ENCODE measurements at regions not wholly inside any gene's neighbourhood (a gene's known extent, or its start where the extent isn't known, plus 50 kb on each side); places are given as distances from the start of the nearest gene placed in this dataset.

DNA sequence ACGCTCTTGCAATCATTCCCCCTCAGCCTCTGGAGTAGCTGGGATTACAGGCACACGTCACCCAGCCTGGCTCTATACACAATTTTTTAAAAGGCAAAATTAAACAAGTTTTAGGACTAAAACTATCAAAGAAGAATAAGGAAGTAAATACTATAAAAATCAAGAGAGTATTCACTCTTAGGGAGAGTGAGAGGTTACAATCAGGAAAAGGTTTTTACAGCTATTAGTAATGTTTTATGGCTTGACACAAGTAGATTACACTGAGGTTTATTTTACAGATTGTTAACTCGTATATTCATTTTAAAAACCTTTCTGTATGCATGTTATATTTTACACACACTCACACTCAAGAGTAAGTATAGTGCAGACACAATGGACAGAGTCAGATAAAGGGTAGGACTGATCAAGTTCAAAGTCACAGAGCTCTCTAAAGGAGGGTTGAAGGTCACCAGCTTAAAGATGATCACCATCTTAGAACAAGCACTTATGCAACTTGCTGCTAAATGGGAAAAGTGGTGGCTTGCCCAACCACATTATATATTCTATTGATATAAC lies 77.9 kb upstream of the MAN1A2 start:
- DNase-seq (ENCODE audit: low read depth): no peak
- TF ChIP-seq, protein P1, sequence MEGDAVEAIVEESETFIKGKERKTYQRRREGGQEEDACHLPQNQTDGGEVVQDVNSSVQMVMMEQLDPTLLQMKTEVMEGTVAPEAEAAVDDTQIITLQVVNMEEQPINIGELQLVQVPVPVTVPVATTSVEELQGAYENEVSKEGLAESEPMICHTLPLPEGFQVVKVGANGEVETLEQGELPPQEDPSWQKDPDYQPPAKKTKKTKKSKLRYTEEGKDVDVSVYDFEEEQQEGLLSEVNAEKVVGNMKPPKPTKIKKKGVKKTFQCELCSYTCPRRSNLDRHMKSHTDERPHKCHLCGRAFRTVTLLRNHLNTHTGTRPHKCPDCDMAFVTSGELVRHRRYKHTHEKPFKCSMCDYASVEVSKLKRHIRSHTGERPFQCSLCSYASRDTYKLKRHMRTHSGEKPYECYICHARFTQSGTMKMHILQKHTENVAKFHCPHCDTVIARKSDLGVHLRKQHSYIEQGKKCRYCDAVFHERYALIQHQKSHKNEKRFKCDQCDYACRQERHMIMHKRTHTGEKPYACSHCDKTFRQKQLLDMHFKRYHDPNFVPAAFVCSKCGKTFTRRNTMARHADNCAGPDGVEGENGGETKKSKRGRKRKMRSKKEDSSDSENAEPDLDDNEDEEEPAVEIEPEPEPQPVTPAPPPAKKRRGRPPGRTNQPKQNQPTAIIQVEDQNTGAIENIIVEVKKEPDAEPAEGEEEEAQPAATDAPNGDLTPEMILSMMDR (IDR thresholded peaks at IDR 0.05; ENCODE audit: insufficient read depth, low read length): no peak
- H3K4me3 ChIP-seq (ENCODE audit: low read depth, low read length): no peak overlapping the region

DNA sequence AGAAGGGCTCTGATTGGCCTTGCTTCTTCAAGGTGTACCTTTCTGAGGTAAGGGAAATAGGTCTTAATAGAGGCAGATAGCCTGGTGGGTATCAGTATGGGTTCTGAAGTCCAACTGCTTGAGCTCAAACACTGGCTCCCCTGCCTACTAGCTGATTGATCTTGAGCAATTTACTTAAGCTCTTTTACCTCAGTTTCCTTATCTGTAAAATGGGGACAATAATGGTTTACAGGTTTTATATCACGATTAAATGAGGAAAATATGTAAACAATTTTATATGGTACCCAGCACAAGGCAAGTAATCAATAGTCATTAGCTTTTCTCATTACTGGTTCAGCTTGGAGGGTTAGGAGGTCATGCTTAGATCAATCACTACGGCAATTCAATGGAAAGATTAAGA lies 75.8 kb upstream of the VTCN1 start:
- no peak for DNase-seq (ENCODE audit: low read depth)
- no peak overlapping the region for H3K4me3 ChIP-seq (ENCODE audit: low read depth, low read length)
- TF ChIP-seq, protein P1 (IDR thresholded peaks at IDR 0.05; ENCODE audit: insufficient read depth, low read length): no peak

DNA sequence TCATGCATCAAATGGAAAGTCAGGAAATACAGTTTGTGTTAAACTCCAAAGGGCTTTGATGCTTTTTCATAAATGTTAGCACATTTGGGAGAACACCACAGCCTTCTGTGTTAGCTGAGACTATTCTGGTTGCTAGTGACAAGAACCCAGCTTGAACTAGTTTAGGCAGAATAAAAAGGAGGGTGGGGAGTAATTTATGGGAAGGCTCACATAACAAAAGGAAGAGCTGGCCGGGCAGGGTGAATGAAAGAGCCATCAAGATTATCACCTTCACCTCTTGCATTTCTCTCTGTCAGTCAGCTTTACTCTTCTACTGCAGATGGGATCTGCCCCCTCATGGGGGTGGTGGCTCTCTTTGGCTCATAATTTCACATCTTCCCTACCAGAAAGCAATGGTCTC lies 75.4 kb upstream of the VTCN1 start:
- TF ChIP-seq, protein P1 (IDR thresholded peaks at IDR 0.05; ENCODE audit: insufficient read depth, low read length): no peak
- H3K4me3 ChIP-seq (ENCODE audit: low read depth, low read length): no peak overlapping the region
- no peak for DNase-seq (ENCODE audit: low read depth)

DNA sequence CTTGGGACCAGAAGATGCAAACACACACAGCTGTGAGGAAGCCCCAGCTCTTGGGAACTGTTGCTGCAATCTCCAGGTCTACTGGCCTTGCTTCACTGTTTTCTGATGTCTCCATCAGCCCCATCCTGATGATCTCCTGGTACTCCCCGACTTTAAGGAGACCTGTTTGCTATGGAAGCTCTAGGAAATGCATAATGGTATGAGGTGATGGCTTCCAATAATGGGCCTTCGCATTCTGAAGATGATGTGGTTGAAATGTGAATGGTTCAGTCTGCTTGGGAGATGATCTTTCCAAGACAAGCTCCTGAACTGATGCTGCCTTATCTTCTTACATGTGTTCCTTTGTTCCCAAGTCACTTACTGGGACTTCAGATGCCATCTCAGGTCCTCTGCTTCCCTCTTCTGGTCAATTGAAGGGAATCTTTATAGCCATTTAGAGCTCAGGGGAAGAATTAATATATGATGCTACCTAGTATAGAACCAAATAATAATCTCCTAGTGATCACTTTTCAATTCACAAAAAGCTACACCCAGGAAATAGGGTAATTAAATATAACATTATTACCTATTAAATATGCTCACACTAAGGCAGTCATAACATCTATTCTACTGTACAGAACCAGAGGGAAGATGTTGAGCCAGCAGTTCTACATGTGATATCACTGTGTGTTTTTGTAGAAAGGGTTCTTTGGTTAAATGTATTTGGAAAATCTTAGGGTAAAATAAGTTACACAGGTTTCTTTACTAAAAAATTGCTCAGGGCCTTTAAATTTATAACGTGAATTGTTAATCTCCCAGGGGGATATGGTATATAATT lies 73.9 kb upstream of the VTCN1 start:
- TF ChIP-seq, protein P1 (IDR thresholded peaks at IDR 0.05; ENCODE audit: insufficient read depth, low read length): peak; percentile 67
- DNase-seq (ENCODE audit: low read depth): peak; percentile 86
- no peak overlapping the region for H3K4me3 ChIP-seq (ENCODE audit: low read depth, low read length)

DNA sequence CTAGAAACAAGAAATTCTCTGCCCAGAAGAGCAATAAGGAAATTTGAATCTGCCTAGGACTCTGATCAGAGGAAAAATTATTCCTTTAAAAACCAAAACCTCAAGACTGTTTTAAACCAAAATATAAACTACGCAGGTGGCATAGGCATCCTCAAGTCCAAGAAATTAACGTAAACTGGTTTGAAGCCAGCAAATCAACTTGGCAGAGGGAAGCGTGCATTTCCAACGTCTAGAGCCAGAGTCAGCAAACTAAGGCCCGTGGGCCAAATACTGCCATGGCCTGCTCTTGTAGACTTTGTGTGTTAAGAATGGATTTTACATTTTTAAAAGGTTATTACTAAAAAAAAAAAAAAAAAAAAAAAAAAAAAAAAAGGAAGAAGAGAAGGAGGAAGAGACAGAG lies 67.8 kb upstream of the VTCN1 start:
- no peak overlapping the region for H3K4me3 ChIP-seq (ENCODE audit: low read depth, low read length)
- TF ChIP-seq, protein P1 (IDR thresholded peaks at IDR 0.05; ENCODE audit: insufficient read depth, low read length): no peak
- DNase-seq (ENCODE audit: low read depth): no peak

DNA sequence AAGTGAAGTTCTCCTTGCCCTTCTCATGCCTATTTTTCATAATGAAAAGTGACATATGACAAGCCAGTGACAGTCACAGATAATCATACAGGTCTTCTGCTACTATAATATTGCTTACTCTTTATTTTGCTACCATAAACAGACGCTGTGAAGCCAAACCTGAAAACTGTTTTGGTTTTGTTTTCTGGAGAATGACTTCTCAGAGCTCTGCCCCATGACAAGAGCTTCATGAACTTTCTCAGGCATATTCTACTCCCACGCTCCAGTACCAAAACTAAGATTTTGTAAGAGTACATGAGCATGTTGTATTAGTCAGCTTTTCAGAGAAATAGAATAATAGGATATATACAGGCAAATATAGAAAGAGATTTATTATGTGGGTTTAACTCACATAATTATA lies 64.3 kb upstream of the VTCN1 start:
- DNase-seq (ENCODE audit: low read depth): peak; percentile 23
- TF ChIP-seq, protein P1 (IDR thresholded peaks at IDR 0.05; ENCODE audit: insufficient read depth, low read length): no peak
- no peak overlapping the region for H3K4me3 ChIP-seq (ENCODE audit: low read depth, low read length)
